C4-2B (cell line): ENCODE measurements at regions not wholly inside any gene's neighbourhood (a gene's known extent, or its start where the extent isn't known, plus 50 kb on each side); places are given as distances from the start of the nearest gene placed in this dataset.

Source experiments
- H3K27ac ChIP-seq: fragments of 450-650 bp; 2 replicates; pipeline ENCODE4 v1.5.1; 2017
- ZFX ChIP-seq: fragments of 450-650 bp; IDR thresholded peaks from 2 replicates; pipeline ENCODE4 v1.6.1; 2017
- TF ChIP-seq, protein P1 (sequence below): fragments of 450-650 bp; conservative IDR thresholded peaks from 2 replicates; pipeline ENCODE4 v1.5.1; 2017; ENCODE audit warnings: mild to moderate bottlenecking

GRCh38 chr3:22157848-22158247, 406.8 kb upstream of the ZNF385D start:
- H3K27ac ChIP-seq = no peak overlapping the region
- TF ChIP-seq, protein P1, sequence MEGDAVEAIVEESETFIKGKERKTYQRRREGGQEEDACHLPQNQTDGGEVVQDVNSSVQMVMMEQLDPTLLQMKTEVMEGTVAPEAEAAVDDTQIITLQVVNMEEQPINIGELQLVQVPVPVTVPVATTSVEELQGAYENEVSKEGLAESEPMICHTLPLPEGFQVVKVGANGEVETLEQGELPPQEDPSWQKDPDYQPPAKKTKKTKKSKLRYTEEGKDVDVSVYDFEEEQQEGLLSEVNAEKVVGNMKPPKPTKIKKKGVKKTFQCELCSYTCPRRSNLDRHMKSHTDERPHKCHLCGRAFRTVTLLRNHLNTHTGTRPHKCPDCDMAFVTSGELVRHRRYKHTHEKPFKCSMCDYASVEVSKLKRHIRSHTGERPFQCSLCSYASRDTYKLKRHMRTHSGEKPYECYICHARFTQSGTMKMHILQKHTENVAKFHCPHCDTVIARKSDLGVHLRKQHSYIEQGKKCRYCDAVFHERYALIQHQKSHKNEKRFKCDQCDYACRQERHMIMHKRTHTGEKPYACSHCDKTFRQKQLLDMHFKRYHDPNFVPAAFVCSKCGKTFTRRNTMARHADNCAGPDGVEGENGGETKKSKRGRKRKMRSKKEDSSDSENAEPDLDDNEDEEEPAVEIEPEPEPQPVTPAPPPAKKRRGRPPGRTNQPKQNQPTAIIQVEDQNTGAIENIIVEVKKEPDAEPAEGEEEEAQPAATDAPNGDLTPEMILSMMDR = no peak

DNA sequence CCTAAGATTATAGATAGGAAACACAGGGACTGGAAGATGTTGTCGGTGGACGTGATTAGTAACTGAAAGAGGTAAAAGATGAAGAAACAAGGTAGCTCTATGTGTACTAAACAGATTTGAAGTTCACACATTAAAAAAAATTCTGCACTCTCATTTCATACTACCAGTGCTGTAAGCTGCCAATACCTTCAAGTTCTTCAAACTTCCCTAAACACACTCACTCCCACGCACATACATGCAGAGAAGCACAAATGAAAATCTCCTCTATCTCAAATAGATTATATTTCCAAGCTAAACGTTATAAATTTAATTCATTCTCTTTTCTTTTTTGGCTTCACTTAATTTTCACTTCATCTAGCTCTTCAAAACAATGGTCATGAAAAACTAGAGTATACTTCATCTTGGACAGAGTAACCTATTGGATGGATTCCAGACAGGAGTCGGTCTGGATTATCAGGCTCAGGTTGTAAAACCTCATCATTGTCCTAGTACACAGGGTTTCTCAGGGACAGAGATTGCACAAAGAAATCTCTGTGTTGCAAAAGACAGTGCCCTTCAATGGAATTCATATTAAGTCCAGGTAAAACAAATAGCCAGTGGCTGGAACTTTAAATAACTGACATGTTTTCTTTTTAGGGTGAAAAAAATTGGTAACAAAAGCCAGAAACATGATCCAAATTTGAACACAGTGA, 408.1 kb upstream of the ZNF385D start:
- TF ChIP-seq ZFX = no peak

GRCh38 chr3:22161315-22161714, 410.3 kb upstream of the ZNF385D start:
- H3K27ac ChIP-seq = no peak overlapping the region
- TF ChIP-seq, protein P1 = no peak
- TF ChIP-seq ZFX = no peak

More for the DNA sequence above, 408.1 kb upstream of the ZNF385D start:
- H3K27ac ChIP-seq = no peak overlapping the region

- TF ChIP-seq, protein P1 = no peak
- TF ChIP-seq ZFX = no peak
- no peak overlapping the region for H3K27ac ChIP-seq
These were observed 419.4 kb upstream of the ZNF385D start for GRCh38 chr3:22170370-22170769.

DNA sequence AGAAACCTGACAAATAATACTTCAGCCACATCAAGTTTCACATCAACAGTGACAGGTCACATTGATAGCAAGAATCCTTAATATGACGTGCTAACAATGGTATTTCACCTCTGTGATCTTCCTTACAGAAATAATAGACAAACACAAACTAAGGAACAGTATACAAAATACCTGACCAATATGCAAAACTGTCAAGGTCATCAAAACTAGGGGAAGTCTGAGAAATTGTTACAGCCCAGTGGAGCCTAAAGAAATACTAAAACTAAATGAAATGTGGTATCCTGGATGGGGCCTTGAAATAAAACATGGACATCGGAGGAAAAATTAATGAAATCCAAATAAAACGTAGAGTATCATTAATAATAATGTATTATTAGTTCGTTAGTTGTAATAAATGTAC, 422.0 kb upstream of the ZNF385D start:
- TF ChIP-seq, protein P1 = no peak
- TF ChIP-seq ZFX = no peak
- no peak overlapping the region for H3K27ac ChIP-seq

GRCh38 chr3:22175947-22176346, 424.9 kb upstream of the ZNF385D start:
- H3K27ac ChIP-seq = no peak overlapping the region
- TF ChIP-seq, protein P1 = peak; percentile 26
- no peak for TF ChIP-seq ZFX

- TF ChIP-seq ZFX = no peak
- TF ChIP-seq, protein P1 = no peak
- H3K27ac ChIP-seq = no peak overlapping the region
These were observed 425.9 kb upstream of the ZNF385D start for GRCh38 chr3:22176911-22177310.

DNA sequence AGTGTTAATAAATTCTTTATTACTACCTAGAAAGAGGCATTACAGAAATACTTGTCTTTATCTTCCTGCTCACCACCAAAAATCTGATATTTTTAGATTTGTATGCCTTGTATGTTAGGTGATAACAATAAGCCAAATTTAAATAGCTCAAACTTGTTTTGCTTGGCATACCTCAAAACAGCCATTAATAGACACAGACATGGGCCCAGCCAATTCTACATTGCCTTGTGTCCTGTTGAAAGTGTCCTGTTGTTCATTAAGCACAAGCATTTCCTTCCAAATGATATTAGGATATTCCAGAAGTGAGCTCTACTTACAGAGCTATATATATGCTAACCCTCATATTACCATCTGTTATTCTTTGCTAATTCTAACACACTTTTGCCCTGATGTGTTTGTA, 438.6 kb upstream of the ZNF385D start:
- no peak overlapping the region for H3K27ac ChIP-seq
- TF ChIP-seq, protein P1 = no peak
- no peak for TF ChIP-seq ZFX
